K562 (cell line): ENCODE measurements at regions not wholly inside any gene's neighbourhood (a gene's known extent, or its start where the extent isn't known, plus 50 kb on each side); places are given as distances from the start of the nearest gene placed in this dataset.

Experiments
- MAFG ChIP-seq: fragments of 450-650 bp; conservative IDR thresholded peaks from 2 replicates; pipeline ENCODE4 v1.6.1; 2016; ENCODE audit warnings: missing genetic modification characterization, missing compliant biosample characterization
- NBN ChIP-seq: fragments of 450-650 bp; IDR thresholded peaks from 2 replicates; pipeline ENCODE4 v1.6.1; 2016; ENCODE audit warnings: low read depth, mild to moderate bottlenecking
- NUFIP1 ChIP-seq: fragments of 450-650 bp; IDR thresholded peaks from 2 replicates; pipeline ENCODE4 v1.6.1; 2018; ENCODE audit not compliant: partially characterized antibody
- SMAD1 ChIP-seq: fragments of 150-350 bp; IDR thresholded peaks from 2 replicates; pipeline ENCODE4 v1.6.1; 2014; ENCODE audit warnings: low read length, low read depth; ENCODE audit not compliant: partially characterized antibody
- SNIP1 ChIP-seq: fragments of 450-650 bp; IDR thresholded peaks from 2 replicates; pipeline ENCODE4 v1.7.1; 2017; ENCODE audit warnings: low read depth, mild to moderate bottlenecking
- TCF7L2 ChIP-seq: fragments of 150-350 bp; IDR thresholded peaks from 2 replicates; pipeline ENCODE4 v1.6.1; 2016; ENCODE audit warnings: low read depth, mild to moderate bottlenecking, low read length, moderate library complexity
- TRIM28 ChIP-seq: fragments of 450-650 bp; IDR thresholded peaks from 2 replicates; pipeline ENCODE4 v1.6.1; 2017
- TSC22D4 ChIP-seq: fragments of 450-650 bp; IDR thresholded peaks from 2 replicates; pipeline ENCODE4 v1.6.1; 2016; ENCODE audit warnings: missing genetic modification characterization, missing biosample characterization, control low read depth
- TF ChIP-seq, protein P1 (sequence below): sonication (generic); formaldehyde crosslinking; IDR thresholded peaks from 2 replicates; pipeline ENCODE4 v1.8.1; 2023; ENCODE audit warnings: missing genetic modification reagents, mild to moderate bottlenecking, borderline replicate concordance
- TF ChIP-seq, protein P2 (sequence below): fragments of 250-450 bp; sonication (Bioruptor Pico); IDR thresholded peaks from 2 replicates; pipeline ENCODE4 v1.9.0; 2021; ENCODE audit warnings: mild to moderate bottlenecking, inconsistent platforms
- TF ChIP-seq, protein P3 (sequence below): sonication (generic); formaldehyde crosslinking; IDR thresholded peaks from 2 replicates; pipeline ENCODE4 v1.9.0; 2022; ENCODE audit warnings: mild to moderate bottlenecking, missing genetic modification reagents
- TF ChIP-seq, protein P4 (sequence below): sonication (generic); formaldehyde crosslinking; IDR thresholded peaks from 2 replicates; pipeline ENCODE4 v1.8.0; 2022; ENCODE audit warnings: missing genetic modification reagents, mild to moderate bottlenecking, borderline replicate concordance
- TF ChIP-seq, protein P5 (sequence below): sonication (generic); formaldehyde crosslinking; IDR thresholded peaks from 2 replicates; pipeline ENCODE4 v1.8.0; 2022; ENCODE audit warnings: mild to moderate bottlenecking, missing genetic modification reagents
- TF ChIP-seq, protein P6 (sequence below): fragments of 450-650 bp; formaldehyde crosslinking; IDR thresholded peaks from 2 replicates; pipeline ENCODE4 v1.4.0; 2020; ENCODE audit warnings: mild to moderate bottlenecking

DNA sequence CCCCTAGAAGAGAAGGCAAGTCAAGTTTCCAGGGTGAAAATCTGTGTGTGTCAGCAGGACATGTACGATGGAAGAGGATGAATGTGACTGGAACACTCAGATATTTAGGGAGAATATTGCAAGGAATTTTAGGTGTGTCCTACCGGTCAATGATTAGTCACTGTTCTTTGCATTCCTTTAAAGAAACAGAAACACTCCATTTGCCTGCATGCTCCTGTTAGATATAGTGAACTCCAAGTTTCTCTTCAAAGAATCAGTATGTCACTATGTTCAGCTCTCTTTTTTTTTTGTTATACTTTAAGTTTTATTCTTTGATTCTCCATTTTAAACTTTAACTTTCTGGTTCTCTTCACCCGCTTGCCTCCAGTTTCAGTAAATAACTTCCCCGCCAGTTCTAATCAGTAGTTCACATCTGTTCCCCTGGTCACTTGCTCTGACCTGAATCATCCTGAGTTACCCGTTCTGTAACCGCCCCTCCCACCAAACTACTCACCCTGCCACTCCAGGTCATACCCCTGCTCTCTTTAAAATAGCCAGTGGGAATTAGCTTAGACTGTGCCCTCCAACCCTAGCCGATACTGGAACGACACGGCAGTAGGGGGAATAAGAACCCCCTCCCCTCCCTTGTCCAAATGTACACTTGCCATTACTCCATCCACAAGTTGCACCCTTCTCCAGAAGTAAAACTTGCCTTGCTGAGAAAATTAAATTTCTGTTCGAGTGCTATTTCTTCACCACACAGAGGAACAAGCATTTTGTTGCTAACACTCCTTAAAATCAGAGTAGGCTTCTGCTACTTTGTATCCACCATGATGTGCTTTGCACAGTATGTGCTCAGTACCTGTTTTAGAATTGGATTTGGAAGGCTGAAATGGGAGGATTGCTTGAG lies 268.4 kb downstream of the METTL4 start (continued):
- TF ChIP-seq, protein P1, sequence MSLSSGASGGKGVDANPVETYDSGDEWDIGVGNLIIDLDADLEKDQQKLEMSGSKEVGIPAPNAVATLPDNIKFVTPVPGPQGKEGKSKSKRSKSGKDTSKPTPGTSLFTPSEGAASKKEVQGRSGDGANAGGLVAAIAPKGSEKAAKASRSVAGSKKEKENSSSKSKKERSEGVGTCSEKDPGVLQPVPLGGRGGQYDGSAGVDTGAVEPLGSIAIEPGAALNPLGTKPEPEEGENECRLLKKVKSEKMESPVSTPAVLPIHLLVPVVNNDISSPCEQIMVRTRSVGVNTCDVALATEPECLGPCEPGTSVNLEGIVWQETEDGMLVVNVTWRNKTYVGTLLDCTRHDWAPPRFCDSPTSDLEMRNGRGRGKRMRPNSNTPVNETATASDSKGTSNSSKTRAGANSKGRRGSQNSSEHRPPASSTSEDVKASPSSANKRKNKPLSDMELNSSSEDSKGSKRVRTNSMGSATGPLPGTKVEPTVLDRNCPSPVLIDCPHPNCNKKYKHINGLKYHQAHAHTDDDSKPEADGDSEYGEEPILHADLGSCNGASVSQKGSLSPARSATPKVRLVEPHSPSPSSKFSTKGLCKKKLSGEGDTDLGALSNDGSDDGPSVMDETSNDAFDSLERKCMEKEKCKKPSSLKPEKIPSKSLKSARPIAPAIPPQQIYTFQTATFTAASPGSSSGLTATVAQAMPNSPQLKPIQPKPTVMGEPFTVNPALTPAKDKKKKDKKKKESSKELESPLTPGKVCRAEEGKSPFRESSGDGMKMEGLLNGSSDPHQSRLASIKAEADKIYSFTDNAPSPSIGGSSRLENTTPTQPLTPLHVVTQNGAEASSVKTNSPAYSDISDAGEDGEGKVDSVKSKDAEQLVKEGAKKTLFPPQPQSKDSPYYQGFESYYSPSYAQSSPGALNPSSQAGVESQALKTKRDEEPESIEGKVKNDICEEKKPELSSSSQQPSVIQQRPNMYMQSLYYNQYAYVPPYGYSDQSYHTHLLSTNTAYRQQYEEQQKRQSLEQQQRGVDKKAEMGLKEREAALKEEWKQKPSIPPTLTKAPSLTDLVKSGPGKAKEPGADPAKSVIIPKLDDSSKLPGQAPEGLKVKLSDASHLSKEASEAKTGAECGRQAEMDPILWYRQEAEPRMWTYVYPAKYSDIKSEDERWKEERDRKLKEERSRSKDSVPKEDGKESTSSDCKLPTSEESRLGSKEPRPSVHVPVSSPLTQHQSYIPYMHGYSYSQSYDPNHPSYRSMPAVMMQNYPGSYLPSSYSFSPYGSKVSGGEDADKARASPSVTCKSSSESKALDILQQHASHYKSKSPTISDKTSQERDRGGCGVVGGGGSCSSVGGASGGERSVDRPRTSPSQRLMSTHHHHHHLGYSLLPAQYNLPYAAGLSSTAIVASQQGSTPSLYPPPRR (CRISPR knock-in tag), result no peak
- TF ChIP-seq NBN (peak; percentile 93), TCF7L2 (no peak), MAFG (tag) (peak; percentile 61), TSC22D4 (tag) (no peak), SMAD1 (peak; percentile 16), TRIM28 (no peak), SNIP1 (no peak; the same call in 1 of the 2 replicates), NUFIP1 (peak; percentile 57)
- TF ChIP-seq, protein P2, sequence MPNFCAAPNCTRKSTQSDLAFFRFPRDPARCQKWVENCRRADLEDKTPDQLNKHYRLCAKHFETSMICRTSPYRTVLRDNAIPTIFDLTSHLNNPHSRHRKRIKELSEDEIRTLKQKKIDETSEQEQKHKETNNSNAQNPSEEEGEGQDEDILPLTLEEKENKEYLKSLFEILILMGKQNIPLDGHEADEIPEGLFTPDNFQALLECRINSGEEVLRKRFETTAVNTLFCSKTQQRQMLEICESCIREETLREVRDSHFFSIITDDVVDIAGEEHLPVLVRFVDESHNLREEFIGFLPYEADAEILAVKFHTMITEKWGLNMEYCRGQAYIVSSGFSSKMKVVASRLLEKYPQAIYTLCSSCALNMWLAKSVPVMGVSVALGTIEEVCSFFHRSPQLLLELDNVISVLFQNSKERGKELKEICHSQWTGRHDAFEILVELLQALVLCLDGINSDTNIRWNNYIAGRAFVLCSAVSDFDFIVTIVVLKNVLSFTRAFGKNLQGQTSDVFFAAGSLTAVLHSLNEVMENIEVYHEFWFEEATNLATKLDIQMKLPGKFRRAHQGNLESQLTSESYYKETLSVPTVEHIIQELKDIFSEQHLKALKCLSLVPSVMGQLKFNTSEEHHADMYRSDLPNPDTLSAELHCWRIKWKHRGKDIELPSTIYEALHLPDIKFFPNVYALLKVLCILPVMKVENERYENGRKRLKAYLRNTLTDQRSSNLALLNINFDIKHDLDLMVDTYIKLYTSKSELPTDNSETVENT (CRISPR knock-in tag), result no peak
- TF ChIP-seq, protein P3, sequence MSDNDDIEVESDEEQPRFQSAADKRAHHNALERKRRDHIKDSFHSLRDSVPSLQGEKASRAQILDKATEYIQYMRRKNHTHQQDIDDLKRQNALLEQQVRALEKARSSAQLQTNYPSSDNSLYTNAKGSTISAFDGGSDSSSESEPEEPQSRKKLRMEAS (CRISPR knock-in tag), result no peak
- TF ChIP-seq, protein P4, sequence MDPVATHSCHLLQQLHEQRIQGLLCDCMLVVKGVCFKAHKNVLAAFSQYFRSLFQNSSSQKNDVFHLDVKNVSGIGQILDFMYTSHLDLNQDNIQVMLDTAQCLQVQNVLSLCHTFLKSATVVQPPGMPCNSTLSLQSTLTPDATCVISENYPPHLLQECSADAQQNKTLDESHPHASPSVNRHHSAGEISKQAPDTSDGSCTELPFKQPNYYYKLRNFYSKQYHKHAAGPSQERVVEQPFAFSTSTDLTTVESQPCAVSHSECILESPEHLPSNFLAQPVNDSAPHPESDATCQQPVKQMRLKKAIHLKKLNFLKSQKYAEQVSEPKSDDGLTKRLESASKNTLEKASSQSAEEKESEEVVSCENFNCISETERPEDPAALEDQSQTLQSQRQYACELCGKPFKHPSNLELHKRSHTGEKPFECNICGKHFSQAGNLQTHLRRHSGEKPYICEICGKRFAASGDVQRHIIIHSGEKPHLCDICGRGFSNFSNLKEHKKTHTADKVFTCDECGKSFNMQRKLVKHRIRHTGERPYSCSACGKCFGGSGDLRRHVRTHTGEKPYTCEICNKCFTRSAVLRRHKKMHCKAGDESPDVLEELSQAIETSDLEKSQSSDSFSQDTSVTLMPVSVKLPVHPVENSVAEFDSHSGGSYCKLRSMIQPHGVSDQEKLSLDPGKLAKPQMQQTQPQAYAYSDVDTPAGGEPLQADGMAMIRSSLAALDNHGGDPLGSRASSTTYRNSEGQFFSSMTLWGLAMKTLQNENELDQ (CRISPR knock-in tag), result no peak
- TF ChIP-seq, protein P5, sequence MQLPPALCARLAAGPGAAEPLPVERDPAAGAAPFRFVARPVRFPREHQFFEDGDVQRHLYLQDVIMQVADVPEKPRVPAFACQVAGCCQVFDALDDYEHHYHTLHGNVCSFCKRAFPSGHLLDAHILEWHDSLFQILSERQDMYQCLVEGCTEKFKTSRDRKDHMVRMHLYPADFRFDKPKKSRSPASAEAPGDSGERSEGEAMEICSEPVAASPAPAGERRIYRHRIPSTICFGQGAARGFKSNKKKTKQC, result no peak
- TF ChIP-seq, protein P6, sequence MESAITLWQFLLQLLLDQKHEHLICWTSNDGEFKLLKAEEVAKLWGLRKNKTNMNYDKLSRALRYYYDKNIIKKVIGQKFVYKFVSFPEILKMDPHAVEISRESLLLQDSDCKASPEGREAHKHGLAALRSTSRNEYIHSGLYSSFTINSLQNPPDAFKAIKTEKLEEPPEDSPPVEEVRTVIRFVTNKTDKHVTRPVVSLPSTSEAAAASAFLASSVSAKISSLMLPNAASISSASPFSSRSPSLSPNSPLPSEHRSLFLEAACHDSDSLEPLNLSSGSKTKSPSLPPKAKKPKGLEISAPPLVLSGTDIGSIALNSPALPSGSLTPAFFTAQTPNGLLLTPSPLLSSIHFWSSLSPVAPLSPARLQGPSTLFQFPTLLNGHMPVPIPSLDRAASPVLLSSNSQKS, result no peak
